T-helper 1 cell (primary cell): ENCODE measurements at regions not wholly inside any gene's neighbourhood (a gene's known extent, or its start where the extent isn't known, plus 50 kb on each side); places are given as distances from the start of the nearest gene placed in this dataset.
"Not testable (repeated sequence)": the region's sequence is repeated elsewhere in the genome, so short reads cannot be mapped to it uniquely, and the experiment has no call there.

Source experiments
- DNase-seq, 5 donors: peaks; one replicate each; pipeline ENCODE4 v3.0.0-alpha.2; 2012 to 2020

- DNase-seq, result no peak
Measured at GRCh38 chr6:134421501-134421900, 103.6 kb upstream of the SGK1 start.

- no peak for DNase-seq
Measured at GRCh38 chr6:134420614-134421181, 102.8 kb upstream of the SGK1 start.

GRCh38 chr6:134419716-134420115 is 101.8 kb upstream of the SGK1 start:
- no peak for DNase-seq

- peak in 1 of 5 donors; percentile 44 for DNase-seq
Measured at GRCh38 chr6:134416418-134417154, 98.7 kb upstream of the SGK1 start.

- DNase-seq, result no peak
Measured at GRCh38 chr6:134415656-134416055, 97.7 kb upstream of the SGK1 start.

GRCh38 chr6:134415194-134415593 is 97.3 kb upstream of the SGK1 start:
- no peak for DNase-seq

- no peak for DNase-seq
Measured at GRCh38 chr6:134414793-134415192, 96.9 kb upstream of the SGK1 start.

- DNase-seq, result no peak
Measured at GRCh38 chr6:134413241-134413643, 95.3 kb upstream of the SGK1 start.

- DNase-seq, result no peak
Measured at GRCh38 chr6:134410541-134410940, 92.6 kb upstream of the SGK1 start.

- no peak for DNase-seq
Measured at GRCh38 chr6:134407791-134408190, 89.9 kb upstream of the SGK1 start.

- no peak for DNase-seq
Measured at GRCh38 chr6:134406311-134406710, 88.4 kb upstream of the SGK1 start.

GRCh38 chr6:134405386-134406087 is 87.6 kb upstream of the SGK1 start:
- DNase-seq, result no peak

- DNase-seq, result not testable (repeated sequence)
Measured at GRCh38 chr6:134403312-134403711, 85.4 kb upstream of the SGK1 start.

GRCh38 chr6:134402372-134402984 is 84.6 kb upstream of the SGK1 start:
- no peak for DNase-seq

- no peak for DNase-seq
Measured at GRCh38 chr6:134400941-134401340, 83.0 kb upstream of the SGK1 start.

GRCh38 chr6:134398453-134398852 is 80.5 kb upstream of the SGK1 start:
- peak in 1 of 5 donors; percentile 14 for DNase-seq

GRCh38 chr6:134397676-134398075 is 79.8 kb upstream of the SGK1 start:
- DNase-seq, result no peak

GRCh38 chr6:134394905-134395304 is 77.0 kb upstream of the SGK1 start:
- no peak for DNase-seq

- DNase-seq, result no peak
Measured at GRCh38 chr6:134394208-134394607, 76.3 kb upstream of the SGK1 start.

- DNase-seq, result no peak
Measured at GRCh38 chr6:134391205-134391604, 73.3 kb upstream of the SGK1 start.

- no peak for DNase-seq
Measured at GRCh38 chr6:134389658-134390057, 71.7 kb upstream of the SGK1 start.

GRCh38 chr6:134389129-134389528 is 71.2 kb upstream of the SGK1 start:
- no peak for DNase-seq

GRCh38 chr6:134386482-134386881 is 68.6 kb upstream of the SGK1 start:
- DNase-seq, result not testable (repeated sequence)

- DNase-seq, result no peak
Measured at GRCh38 chr6:134381959-134382358, 64.0 kb upstream of the SGK1 start.
